Liver (tissue), 7 donors: ENCODE measurements at regions not wholly inside any gene's neighbourhood (a gene's known extent, or its start where the extent isn't known, plus 50 kb on each side); places are given as distances from the start of the nearest gene placed in this dataset.

Experiments used
- DNase-seq: peaks from one replicate; pipeline ENCODE4 v3.0.0-alpha.2; 2017; ENCODE audit warnings: low spot score
- H3K27ac ChIP-seq, 2 donors: one replicate each; pipeline ENCODE4 v1.7.0; 2013; ENCODE audit warnings: inconsistent platforms in 2 of 2, low read length in 2 of 2, control low read depth in 1 of 2, low read depth in 1 of 2, mild to moderate bottlenecking in 1 of 2
- H3K27me3 ChIP-seq, 4 donors: one replicate each; pipeline versions ENCODE4 v1.6.1 to v1.7.0; 2013; ENCODE audit warnings: low read length in 3 of 4, inconsistent platforms in 1 of 4, mild to moderate bottlenecking in 1 of 4, moderate library complexity in 1 of 4; ENCODE audit not compliant: control insufficient read depth in 4 of 4, insufficient read depth in 4 of 4
- H3K36me3 ChIP-seq, 4 donors: one replicate each; pipeline versions ENCODE4 v1.6.1 to v1.7.0; 2013; ENCODE audit warnings: low read length in 3 of 4, mild to moderate bottlenecking in 3 of 4, low read depth in 1 of 4, moderate library complexity in 1 of 4; ENCODE audit not compliant: control insufficient read depth in 4 of 4, insufficient read depth in 3 of 4
- H3K4me1 ChIP-seq, 4 donors: one replicate each; pipeline versions ENCODE4 v1.6.1 to v1.7.0; 2013; ENCODE audit warnings: low read length in 3 of 4, mild to moderate bottlenecking in 3 of 4, moderate library complexity in 1 of 4; ENCODE audit not compliant: control insufficient read depth in 4 of 4, insufficient read depth in 4 of 4
- H3K4me3 ChIP-seq, 3 donors: one replicate each; pipeline versions ENCODE4 v1.6.1 to v1.7.0; 2013; ENCODE audit warnings: low read length in 3 of 3, control low read depth in 1 of 3, low read depth in 1 of 3, mild to moderate bottlenecking in 1 of 3
- H3K9ac ChIP-seq, 2 donors: one replicate each; pipeline ENCODE4 v1.7.0; 2013; ENCODE audit warnings: low read length in 2 of 2, mild to moderate bottlenecking in 2 of 2, moderate library complexity in 2 of 2, control low read depth in 1 of 2, low read depth in 1 of 2
- H3K9me3 ChIP-seq, 4 donors: one replicate each; pipeline versions ENCODE4 v1.6.1 to v1.7.0; 2013; ENCODE audit warnings: low read length in 3 of 4; ENCODE audit not compliant: control insufficient read depth in 4 of 4
- EGR1 ChIP-seq, 2 donors: IDR thresholded peaks; 2 replicates each; pipeline ENCODE4 v1.6.1; 2016 to 2018; ENCODE audit warnings: antibody characterized with exemption in 2 of 2, low read depth in 2 of 2
- FOXA1 ChIP-seq: IDR thresholded peaks from 2 replicates; pipeline ENCODE4 v1.6.1; 2016; ENCODE audit warnings: antibody characterized with exemption
- FOXA2 ChIP-seq: IDR thresholded peaks from 2 replicates; pipeline ENCODE4 v1.6.1; 2016; ENCODE audit warnings: antibody characterized with exemption
- GABPA ChIP-seq, 2 donors: IDR thresholded peaks in 1 of 2; conservative IDR thresholded peaks in 1 of 2; 2 replicates each; pipeline ENCODE4 v1.6.1; 2016; ENCODE audit warnings: antibody characterized with exemption in 2 of 2, mild to moderate bottlenecking in 1 of 2, moderate library complexity in 1 of 2
- HNF4A ChIP-seq, 2 donors: conservative IDR thresholded peaks; 2 replicates each; pipeline ENCODE4 v1.6.1; 2016; ENCODE audit warnings: antibody characterized with exemption in 2 of 2, mild to moderate bottlenecking in 2 of 2
- HNF4G ChIP-seq: IDR thresholded peaks from 2 replicates; pipeline ENCODE4 v1.6.1; 2016; ENCODE audit warnings: antibody characterized with exemption
- JUND ChIP-seq, 2 donors: IDR thresholded peaks; 2 replicates each; pipeline ENCODE4 v1.6.1; 2016; ENCODE audit warnings: antibody characterized with exemption in 2 of 2
- RAD21 ChIP-seq, 2 donors: IDR thresholded peaks; 2 replicates each; pipeline ENCODE4 v1.6.1; 2016; ENCODE audit warnings: antibody characterized with exemption in 2 of 2, mild to moderate bottlenecking in 2 of 2
- SP1 ChIP-seq: IDR thresholded peaks from 2 replicates; pipeline ENCODE4 v1.6.1; 2018; ENCODE audit warnings: antibody characterized with exemption, mild to moderate bottlenecking
- TAF1 ChIP-seq: conservative IDR thresholded peaks from 2 replicates; pipeline ENCODE4 v1.6.1; 2016; ENCODE audit warnings: antibody characterized with exemption, mild to moderate bottlenecking
- WGBS: extraction: QIAGEN DNeasy Blood & Tissue Kit; methylation state at CpG from one replicate; pipeline ENCODE4 v1.1.7; 2013; 5-methylcytosine and 5-hydroxymethylcytosine counted together
- TF ChIP-seq, protein P1 (sequence below): IDR thresholded peaks from 2 replicates; pipeline ENCODE4 v1.6.1; 2016; ENCODE audit warnings: antibody characterized with exemption
- TF ChIP-seq, protein P2 (sequence below): IDR thresholded peaks from 2 replicates; pipeline ENCODE4 v1.6.1; 2016; ENCODE audit warnings: antibody characterized with exemption, mild to moderate bottlenecking
- TF ChIP-seq, protein P3 (sequence below): IDR thresholded peaks from 2 replicates; pipeline ENCODE4 v1.6.1; 2016; ENCODE audit warnings: antibody characterized with exemption
- TF ChIP-seq, protein P4 (sequence below): IDR thresholded peaks from 2 replicates; pipeline ENCODE4 v1.6.1; 2016; ENCODE audit warnings: antibody characterized with exemption
- donor health status: healthy.
- donor health status: healthy.
- donor health status: healthy.
- donor health status: healthy.

DNA sequence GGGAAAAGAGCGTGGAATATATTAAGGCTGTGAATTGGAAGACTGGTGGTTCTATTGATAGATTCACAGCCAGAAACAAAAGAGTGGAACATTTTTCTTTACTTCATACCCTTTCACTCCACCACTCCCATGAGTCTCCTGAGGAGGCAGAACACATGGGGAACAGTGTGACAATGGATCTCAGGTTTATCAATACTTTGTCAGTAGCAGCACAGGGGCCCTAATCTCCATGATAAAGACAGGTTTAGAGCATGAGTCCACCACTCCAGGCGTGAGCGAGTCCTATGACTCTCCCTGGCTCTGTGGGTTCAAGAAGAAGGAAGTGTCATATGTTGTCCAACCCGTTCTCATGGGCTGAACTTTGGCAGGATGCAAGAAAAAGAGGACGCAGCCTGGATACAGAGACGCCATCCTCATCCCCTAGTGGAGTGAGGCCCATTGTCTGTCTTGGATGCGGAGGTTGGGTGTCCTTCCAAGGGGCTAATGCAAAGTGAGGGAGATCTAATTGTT lies 361.2 kb downstream of the TMEM114 start:
- WGBS, result 48% methylated on average over 7 of the region's 7 CpGs
- H3K9me3 ChIP-seq, result no peaks in the 10 kb centered on the region
- no peaks in the 10 kb centered on the region for H3K27me3 ChIP-seq
- no peak overlapping the region for H3K9ac ChIP-seq
- TF ChIP-seq GABPA (IDR thresholded peaks at IDR 0.05 in 1 of 2, conservative IDR thresholded peaks at IDR 0.05 in 1 of 2) (no peak), HNF4A (conservative IDR thresholded peaks at IDR 0.05) (no peak), FOXA2 (no peak), EGR1 (IDR thresholded peaks at IDR 0.05; ENCODE audit: low read depth in 2 of 2) (no peak), RAD21 (IDR thresholded peaks at IDR 0.05) (no peak), SP1 (no peak)
- TF ChIP-seq, protein P1, sequence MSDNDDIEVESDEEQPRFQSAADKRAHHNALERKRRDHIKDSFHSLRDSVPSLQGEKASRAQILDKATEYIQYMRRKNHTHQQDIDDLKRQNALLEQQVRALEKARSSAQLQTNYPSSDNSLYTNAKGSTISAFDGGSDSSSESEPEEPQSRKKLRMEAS, result no peak
- no peaks in the 10 kb centered on the region for H3K36me3 ChIP-seq
- no peak overlapping the region for H3K27ac ChIP-seq
- H3K4me3 ChIP-seq, result no peak overlapping the region
- no peaks in the 10 kb centered on the region for H3K4me1 ChIP-seq
- DNase-seq, result no peak

DNA sequence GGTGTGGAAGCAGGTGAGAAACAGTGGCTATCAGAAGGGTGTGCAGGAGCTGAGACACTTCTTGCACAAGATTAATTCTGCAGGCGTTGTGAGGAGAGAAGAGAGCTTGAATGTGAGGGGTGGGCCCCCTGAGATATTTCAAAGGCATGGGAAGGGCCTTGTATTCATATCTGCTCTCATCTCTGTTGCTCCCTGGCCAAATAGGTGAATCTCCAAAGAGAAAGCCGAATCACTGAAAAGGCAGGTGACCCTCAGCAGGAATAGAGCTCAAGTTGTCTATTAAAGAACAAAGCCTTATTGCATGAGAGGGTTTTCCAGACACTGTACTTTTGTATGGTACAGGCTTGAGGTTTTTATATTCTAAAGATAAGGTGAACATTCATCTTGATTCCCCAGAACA lies 373.1 kb downstream of the TMEM114 start:
- peaks cover 0 to 3% (median 0%) of the 10 kb centered on the region in 4 donors for H3K9me3 ChIP-seq
- no peak overlapping the region for H3K27ac ChIP-seq
- H3K4me1 ChIP-seq, result no peaks in the 10 kb centered on the region
- no peak overlapping the region for H3K9ac ChIP-seq
- H3K36me3 ChIP-seq, result no peaks in the 10 kb centered on the region
- no peak overlapping the region for H3K4me3 ChIP-seq
- peaks cover 0 to 3% (median 0%) of the 10 kb centered on the region in 4 donors for H3K27me3 ChIP-seq
- WGBS, result 54% methylated on average over 2 of the region's 2 CpGs
- DNase-seq, result no peak
- TF ChIP-seq FOXA1 (no peak), GABPA (IDR thresholded peaks at IDR 0.05 in 1 of 2, conservative IDR thresholded peaks at IDR 0.05 in 1 of 2) (no peak), JUND (IDR thresholded peaks at IDR 0.05) (no peak), HNF4A (conservative IDR thresholded peaks at IDR 0.05) (no peak), TAF1 (no peak), HNF4G (no peak), FOXA2 (no peak), SP1 (no peak)
- TF ChIP-seq, protein P2, sequence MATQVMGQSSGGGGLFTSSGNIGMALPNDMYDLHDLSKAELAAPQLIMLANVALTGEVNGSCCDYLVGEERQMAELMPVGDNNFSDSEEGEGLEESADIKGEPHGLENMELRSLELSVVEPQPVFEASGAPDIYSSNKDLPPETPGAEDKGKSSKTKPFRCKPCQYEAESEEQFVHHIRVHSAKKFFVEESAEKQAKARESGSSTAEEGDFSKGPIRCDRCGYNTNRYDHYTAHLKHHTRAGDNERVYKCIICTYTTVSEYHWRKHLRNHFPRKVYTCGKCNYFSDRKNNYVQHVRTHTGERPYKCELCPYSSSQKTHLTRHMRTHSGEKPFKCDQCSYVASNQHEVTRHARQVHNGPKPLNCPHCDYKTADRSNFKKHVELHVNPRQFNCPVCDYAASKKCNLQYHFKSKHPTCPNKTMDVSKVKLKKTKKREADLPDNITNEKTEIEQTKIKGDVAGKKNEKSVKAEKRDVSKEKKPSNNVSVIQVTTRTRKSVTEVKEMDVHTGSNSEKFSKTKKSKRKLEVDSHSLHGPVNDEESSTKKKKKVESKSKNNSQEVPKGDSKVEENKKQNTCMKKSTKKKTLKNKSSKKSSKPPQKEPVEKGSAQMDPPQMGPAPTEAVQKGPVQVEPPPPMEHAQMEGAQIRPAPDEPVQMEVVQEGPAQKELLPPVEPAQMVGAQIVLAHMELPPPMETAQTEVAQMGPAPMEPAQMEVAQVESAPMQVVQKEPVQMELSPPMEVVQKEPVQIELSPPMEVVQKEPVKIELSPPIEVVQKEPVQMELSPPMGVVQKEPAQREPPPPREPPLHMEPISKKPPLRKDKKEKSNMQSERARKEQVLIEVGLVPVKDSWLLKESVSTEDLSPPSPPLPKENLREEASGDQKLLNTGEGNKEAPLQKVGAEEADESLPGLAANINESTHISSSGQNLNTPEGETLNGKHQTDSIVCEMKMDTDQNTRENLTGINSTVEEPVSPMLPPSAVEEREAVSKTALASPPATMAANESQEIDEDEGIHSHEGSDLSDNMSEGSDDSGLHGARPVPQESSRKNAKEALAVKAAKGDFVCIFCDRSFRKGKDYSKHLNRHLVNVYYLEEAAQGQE, result no peak
- TF ChIP-seq, protein P3, sequence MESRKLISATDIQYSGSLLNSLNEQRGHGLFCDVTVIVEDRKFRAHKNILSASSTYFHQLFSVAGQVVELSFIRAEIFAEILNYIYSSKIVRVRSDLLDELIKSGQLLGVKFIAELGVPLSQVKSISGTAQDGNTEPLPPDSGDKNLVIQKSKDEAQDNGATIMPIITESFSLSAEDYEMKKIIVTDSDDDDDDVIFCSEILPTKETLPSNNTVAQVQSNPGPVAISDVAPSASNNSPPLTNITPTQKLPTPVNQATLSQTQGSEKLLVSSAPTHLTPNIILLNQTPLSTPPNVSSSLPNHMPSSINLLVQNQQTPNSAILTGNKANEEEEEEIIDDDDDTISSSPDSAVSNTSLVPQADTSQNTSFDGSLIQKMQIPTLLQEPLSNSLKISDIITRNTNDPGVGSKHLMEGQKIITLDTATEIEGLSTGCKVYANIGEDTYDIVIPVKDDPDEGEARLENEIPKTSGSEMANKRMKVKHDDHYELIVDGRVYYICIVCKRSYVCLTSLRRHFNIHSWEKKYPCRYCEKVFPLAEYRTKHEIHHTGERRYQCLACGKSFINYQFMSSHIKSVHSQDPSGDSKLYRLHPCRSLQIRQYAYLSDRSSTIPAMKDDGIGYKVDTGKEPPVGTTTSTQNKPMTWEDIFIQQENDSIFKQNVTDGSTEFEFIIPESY, result no peak
- TF ChIP-seq, protein P4, sequence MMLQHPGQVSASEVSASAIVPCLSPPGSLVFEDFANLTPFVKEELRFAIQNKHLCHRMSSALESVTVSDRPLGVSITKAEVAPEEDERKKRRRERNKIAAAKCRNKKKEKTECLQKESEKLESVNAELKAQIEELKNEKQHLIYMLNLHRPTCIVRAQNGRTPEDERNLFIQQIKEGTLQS, result no peak
- TF ChIP-seq, protein P1, result no peak
